GM20000 (cell line): ENCODE measurements at regions not wholly inside any gene's neighbourhood (a gene's known extent, or its start where the extent isn't known, plus 50 kb on each side); places are given as distances from the start of the nearest gene placed in this dataset.

Experiments used
- DNase-seq: peaks from one replicate; pipeline ENCODE4 v3.0.0; 2012; ENCODE audit warnings: low spot score
- CTCF ChIP-seq: IDR thresholded peaks from 2 replicates; pipeline ENCODE4 v1.5.1; 2012; ENCODE audit warnings: mild to moderate bottlenecking, control low read depth; ENCODE audit errors: extremely low read depth, missing control alignments

GRCh38 chr1:62981434-62981833 is 197.5 kb downstream of the ATG4C start:
- no peak for TF ChIP-seq CTCF
- no peak for DNase-seq

GRCh38 chr1:62988867-62989266 is 204.9 kb downstream of the ATG4C start:
- no peak for DNase-seq
- TF ChIP-seq CTCF = no peak

- no peak for TF ChIP-seq CTCF
- no peak for DNase-seq
Measured at GRCh38 chr1:62989497-62989896, 205.6 kb downstream of the ATG4C start.

- DNase-seq = no peak
- TF ChIP-seq CTCF = no peak
Measured at GRCh38 chr1:62991152-62991551, 207.2 kb downstream of the ATG4C start.

- TF ChIP-seq CTCF = no peak
Measured at GRCh38 chr1:62993844-62994243, 209.9 kb downstream of the ATG4C start.

GRCh38 chr1:62995173-62995572 is 211.2 kb downstream of the ATG4C start:
- TF ChIP-seq CTCF = no peak
- no peak for DNase-seq

More at GRCh38 chr1:62993844-62994243, 209.9 kb downstream of the ATG4C start:
- no peak for DNase-seq

- DNase-seq = no peak
- TF ChIP-seq CTCF = no peak
Measured at GRCh38 chr1:62997884-62998283, 214.0 kb downstream of the ATG4C start.
